Muscle of arm (tissue), 1 donor: ENCODE measurements at regions not wholly inside any gene's neighbourhood (a gene's known extent, or its start where the extent isn't known, plus 50 kb on each side); places are given as distances from the start of the nearest gene placed in this dataset.
A peak's percentile ranks its signal among the peaks of the same experiment; 100 is the strongest.

Experiments
- DNase-seq: peaks from one replicate; pipeline ENCODE4 v3.0.0-alpha.2; 2013

- DNase-seq: no peak
Measured at GRCh38 chr4:14236359-14236758, 608.8 kb upstream of the BOD1L1 start.

- DNase-seq: no peak
Measured at GRCh38 chr4:14237911-14238310, 610.4 kb upstream of the BOD1L1 start.

- no peak for DNase-seq
Measured at GRCh38 chr4:14241574-14241973, 614.0 kb upstream of the BOD1L1 start.

- no peak for DNase-seq
Measured at GRCh38 chr4:14247767-14248166, 620.2 kb upstream of the BOD1L1 start.

- no peak for DNase-seq
Measured at GRCh38 chr4:14249226-14249625, 621.7 kb upstream of the BOD1L1 start.

- no peak for DNase-seq
Measured at GRCh38 chr4:14254252-14254651, 626.7 kb upstream of the BOD1L1 start.

- DNase-seq: no peak
Measured at GRCh38 chr4:14254926-14255325, 627.4 kb upstream of the BOD1L1 start.

GRCh38 chr4:14257903-14258302 lies 630.4 kb upstream of the BOD1L1 start:
- no peak for DNase-seq

GRCh38 chr4:14259936-14260335 lies 632.4 kb upstream of the BOD1L1 start:
- DNase-seq: no peak

- no peak for DNase-seq
Measured at GRCh38 chr4:14260591-14260990, 633.1 kb upstream of the BOD1L1 start.

- no peak for DNase-seq
Measured at GRCh38 chr4:14262221-14262620, 634.7 kb upstream of the BOD1L1 start.

- DNase-seq: no peak
Measured at GRCh38 chr4:14264437-14264836, 636.9 kb upstream of the BOD1L1 start.

- DNase-seq: no peak
Measured at GRCh38 chr4:14265651-14266050, 638.1 kb upstream of the BOD1L1 start.

GRCh38 chr4:14267373-14268060 lies 640.0 kb upstream of the BOD1L1 start:
- no peak for DNase-seq

- DNase-seq: peak; percentile 16
Measured at GRCh38 chr4:14269824-14270223, 642.3 kb upstream of the BOD1L1 start.

GRCh38 chr4:14272206-14272605 lies 644.7 kb upstream of the BOD1L1 start:
- DNase-seq: no peak

- no peak for DNase-seq
Measured at GRCh38 chr4:14277505-14277904, 650.0 kb upstream of the BOD1L1 start.

- DNase-seq: no peak
Measured at GRCh38 chr4:14280567-14280966, 653.0 kb upstream of the BOD1L1 start.

GRCh38 chr4:14284578-14284977 lies 657.1 kb upstream of the BOD1L1 start:
- DNase-seq: no peak

- DNase-seq: no peak
Measured at GRCh38 chr4:14289708-14290107, 662.2 kb upstream of the BOD1L1 start.

GRCh38 chr4:14293582-14293981 lies 666.1 kb upstream of the BOD1L1 start:
- DNase-seq: no peak

- DNase-seq: no peak
Measured at GRCh38 chr4:14294611-14295010, 667.1 kb upstream of the BOD1L1 start.

GRCh38 chr4:14299166-14299565 lies 671.6 kb upstream of the BOD1L1 start:
- no peak for DNase-seq

GRCh38 chr4:14302021-14302420 lies 674.5 kb upstream of the BOD1L1 start:
- DNase-seq: no peak
